ENCODE measurements at regions not wholly inside any gene's neighbourhood (a gene's known extent, or its start where the extent isn't known, plus 50 kb on each side); places are given as distances from the start of the nearest gene placed in this dataset.

GRCh38 chr4:117773064-117773936 is 261.0 kb upstream of the NDST3 start:
- Histone ChIP-seq H3K27me3 (ENCODE audit: insufficient read depth) (no peaks in the 10 kb centered on the region), H3K36me3 (replicated peaks in 1 of 2; ENCODE audit: control insufficient read depth in 1 of 2, insufficient read depth in 2 of 2, low read length in 1 of 2) (no peaks in the 10 kb centered on the region), H3K9me3 (no peaks in the 10 kb centered on the region), H3K4me2 (no peak overlapping the region), H3K4me1 (ENCODE audit: control insufficient read depth in 1 of 2, insufficient read depth in 2 of 2, low read depth in 1 of 2, low read length in 1 of 2) (no peaks in the 10 kb centered on the region), H3K27ac (ENCODE audit: low read depth in 2 of 2, low read length in 1 of 2) (no peak overlapping the region), H4K20me1 (ENCODE audit: insufficient read depth) (no peaks in the 10 kb centered on the region), H3K9ac (no peak overlapping the region), H2AFZ (ENCODE audit: low read depth) (no peak overlapping the region), H3K4me3 (ENCODE audit: low read depth in 2 of 2, low read length in 1 of 2) (no peak overlapping the region; a peak in 1 of 4 replicates), H3F3A (replicated peaks; ENCODE audit: insufficient read depth) (no peaks in the 10 kb centered on the region), H3K79me2 (ENCODE audit: insufficient read depth) (no peaks in the 10 kb centered on the region), H3K9me2 (no peaks in the 10 kb centered on the region)
- no peak for DNase-seq
- ChIA-PET CTCF (interaction anchor here (1.4 kb wide), 1 partner anchor 451 kb away, joined by 4 read pairs; no protein-coding TSS in a partner anchor), POLR2A (no interaction called here)
- TF ChIP-seq REST (IDR thresholded peaks at IDR 0.05; ENCODE audit: low read depth, low read length) = no peak
- TF ChIP-seq TEAD4 (IDR thresholded peaks at IDR 0.05; ENCODE audit: borderline replicate concordance, insufficient read depth) = no peak
- TF ChIP-seq FOXJ3 (CRISPR knock-in tag; IDR thresholded peaks at IDR 0.05) = no peak
- TF ChIP-seq YY1 (IDR thresholded peaks at IDR 0.05; ENCODE audit: low read depth) = no peak
- no peak for TF ChIP-seq CTCF (IDR thresholded peaks at IDR 0.05)
- TF ChIP-seq SMC3 (IDR thresholded peaks at IDR 0.05; ENCODE audit: low read depth, low read length) = no peak
- TF ChIP-seq RCOR1 (IDR thresholded peaks at IDR 0.05; ENCODE audit: low read length) = no peak
- no peak for TF ChIP-seq IRF3 (IDR thresholded peaks at IDR 0.05; ENCODE audit: low read depth, low read length)
- TF ChIP-seq EP300 (IDR thresholded peaks at IDR 0.05; ENCODE audit: borderline replicate concordance in 1 of 2, low read depth in 1 of 2, low read length in 1 of 2) = no peak
- TF ChIP-seq MEF2A (IDR thresholded peaks at IDR 0.05; ENCODE audit: borderline replicate concordance, low read depth) = no peak
- no peak for TF ChIP-seq EZH2phosphoT487 (IDR thresholded peaks at IDR 0.05; ENCODE audit: borderline replicate concordance, low read depth)
- no peak for TF ChIP-seq ELF1 (IDR thresholded peaks at IDR 0.05)
- 33% methylated on average over 2 of the region's 2 CpGs for WGBS (ENCODE audit: low lambda C conversion rate)

All from SK-N-SH (cell line).